H1 (cell line): ENCODE measurements at regions not wholly inside any gene's neighbourhood (a gene's known extent, or its start where the extent isn't known, plus 50 kb on each side); places are given as distances from the start of the nearest gene placed in this dataset.

Experiments used
- ATF3 ChIP-seq: IDR thresholded peaks from 2 replicates; pipeline ENCODE4 v1.6.1; 2011; ENCODE audit warnings: low read depth, mild to moderate bottlenecking, low read length; ENCODE audit not compliant: insufficient read depth
- HDAC2 ChIP-seq, 2 experiments: fragments of 300-600 bp in 1 of 2; sonication (generic) in 1 of 2; IDR thresholded peaks; 2 replicates each; pipeline ENCODE4 v1.6.1; 2011 to 2012; ENCODE audit warnings: low read depth in 2 of 2, low read length in 2 of 2, mild to moderate bottlenecking in 2 of 2, moderate library complexity in 2 of 2, borderline replicate concordance in 1 of 2, inconsistent platforms in 1 of 2
- HDAC6 ChIP-seq: IDR thresholded peaks from one replicate; pipeline ENCODE4 v1.7.1; 2012; ENCODE audit warnings: low read depth, mild to moderate bottlenecking, inconsistent platforms, low read length, moderate library complexity
- KDM5A ChIP-seq: fragments of 200-600 bp; IDR thresholded peaks from 2 replicates; pipeline ENCODE4 v1.7.1; 2012; ENCODE audit warnings: mild to moderate bottlenecking, low read length, inconsistent platforms, mixed read lengths
- TEAD4 ChIP-seq: IDR thresholded peaks from 2 replicates; pipeline ENCODE4 v1.6.1; 2012; ENCODE audit warnings: low read depth, low read length, inconsistent platforms, mixed read lengths

- TF ChIP-seq HDAC2 (IDR thresholded peaks at IDR 0.05; ENCODE audit: borderline replicate concordance in 1 of 2, low read depth in 2 of 2, low read length in 2 of 2) (no peak), TEAD4 (no peak), ATF3 (no peak), HDAC6 (no peak), KDM5A (no peak)
Observed at GRCh38 chr2:238695538-238695937, 152.3 kb upstream of the TWIST2 start (continued).
